ENCODE measurements at regions not wholly inside any gene's neighbourhood (a gene's known extent, or its start where the extent isn't known, plus 50 kb on each side); places are given as distances from the start of the nearest gene placed in this dataset.

DNA sequence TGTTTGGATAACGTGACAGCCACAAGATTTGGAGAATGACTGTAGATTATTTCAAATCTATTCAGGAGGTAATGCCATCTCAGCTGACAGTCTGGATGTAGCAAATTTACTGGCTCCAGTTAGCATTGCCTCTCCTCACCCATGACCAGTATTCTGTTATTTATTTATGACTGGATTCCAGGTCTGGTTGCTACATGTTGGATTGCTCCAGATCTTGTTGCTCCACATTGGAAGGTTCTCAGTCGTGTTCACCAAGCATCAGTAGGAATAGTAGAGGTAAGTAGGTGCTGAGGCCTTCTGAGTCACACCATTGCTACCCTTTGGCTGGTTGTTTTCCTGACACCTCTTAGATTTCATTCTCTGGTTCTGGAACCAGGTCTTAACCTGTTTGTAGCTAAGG lies 69.5 kb upstream of the ELOVL5 start:
- TF ChIP-seq, protein P1, sequence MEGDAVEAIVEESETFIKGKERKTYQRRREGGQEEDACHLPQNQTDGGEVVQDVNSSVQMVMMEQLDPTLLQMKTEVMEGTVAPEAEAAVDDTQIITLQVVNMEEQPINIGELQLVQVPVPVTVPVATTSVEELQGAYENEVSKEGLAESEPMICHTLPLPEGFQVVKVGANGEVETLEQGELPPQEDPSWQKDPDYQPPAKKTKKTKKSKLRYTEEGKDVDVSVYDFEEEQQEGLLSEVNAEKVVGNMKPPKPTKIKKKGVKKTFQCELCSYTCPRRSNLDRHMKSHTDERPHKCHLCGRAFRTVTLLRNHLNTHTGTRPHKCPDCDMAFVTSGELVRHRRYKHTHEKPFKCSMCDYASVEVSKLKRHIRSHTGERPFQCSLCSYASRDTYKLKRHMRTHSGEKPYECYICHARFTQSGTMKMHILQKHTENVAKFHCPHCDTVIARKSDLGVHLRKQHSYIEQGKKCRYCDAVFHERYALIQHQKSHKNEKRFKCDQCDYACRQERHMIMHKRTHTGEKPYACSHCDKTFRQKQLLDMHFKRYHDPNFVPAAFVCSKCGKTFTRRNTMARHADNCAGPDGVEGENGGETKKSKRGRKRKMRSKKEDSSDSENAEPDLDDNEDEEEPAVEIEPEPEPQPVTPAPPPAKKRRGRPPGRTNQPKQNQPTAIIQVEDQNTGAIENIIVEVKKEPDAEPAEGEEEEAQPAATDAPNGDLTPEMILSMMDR (IDR thresholded peaks at IDR 0.05; ENCODE audit: partially characterized antibody, unreplicated experiment), result no peak
- Mint-ChIP-seq H3K27ac (ENCODE audit: unreplicated experiment) (no peak overlapping the region), H3K9me3 (ENCODE audit: unreplicated experiment) (no peaks in the 10 kb centered on the region), H3K36me3 (ENCODE audit: unreplicated experiment) (no peaks in the 10 kb centered on the region), H3K4me3 (ENCODE audit: unreplicated experiment) (no peak overlapping the region), H3K27me3 (ENCODE audit: unreplicated experiment) (no peaks in the 10 kb centered on the region), H3K4me1 (ENCODE audit: low read depth, unreplicated experiment) (no peaks in the 10 kb centered on the region)
- no peak for DNase-seq

DNA sequence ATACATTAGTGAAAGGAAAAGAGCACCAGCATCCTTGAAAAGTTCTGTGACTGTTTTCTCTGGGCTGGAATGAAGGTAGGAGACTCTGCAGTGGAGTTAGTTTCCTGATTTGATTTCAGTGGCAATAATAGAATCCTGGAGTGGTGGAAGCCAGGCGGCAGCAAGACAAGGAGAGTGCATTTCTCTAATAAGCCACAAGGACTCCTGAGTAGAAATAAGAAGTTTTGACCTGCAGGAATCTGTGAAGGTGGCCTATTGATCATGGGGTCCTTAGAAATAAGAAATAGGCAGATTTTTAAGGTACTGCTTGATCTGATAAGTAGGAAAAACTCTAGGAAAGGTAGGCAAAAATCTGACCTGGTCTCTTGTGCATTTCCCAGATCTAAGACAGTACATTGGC lies 68.4 kb upstream of the ELOVL5 start:
- Mint-ChIP-seq H3K36me3 (ENCODE audit: unreplicated experiment) (no peaks in the 10 kb centered on the region), H3K27ac (ENCODE audit: unreplicated experiment) (no peak overlapping the region)

DNA sequence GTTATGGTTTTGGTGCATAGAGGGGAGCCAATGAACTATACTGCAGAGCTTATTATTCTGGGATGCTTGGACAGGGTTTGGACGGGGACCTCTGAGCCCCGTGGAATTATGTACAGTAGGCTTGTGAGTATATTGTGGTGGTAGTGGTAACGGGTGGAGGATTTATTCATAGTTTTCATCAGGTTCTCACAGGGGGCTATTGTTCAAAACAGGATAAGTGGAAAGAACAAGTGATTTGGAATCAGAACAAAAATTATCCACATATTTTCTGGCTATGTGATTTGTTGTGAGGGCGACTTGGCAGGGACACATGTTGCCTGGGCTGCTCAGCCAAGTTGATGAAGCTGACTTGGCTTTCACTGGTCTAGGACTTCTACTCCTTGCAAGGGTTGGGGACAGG lies 64.6 kb upstream of the ELOVL5 start:
- no peak overlapping the region for H3K27ac Mint-ChIP-seq (ENCODE audit: unreplicated experiment)
- no peaks in the 10 kb centered on the region for H3K36me3 Mint-ChIP-seq (ENCODE audit: unreplicated experiment)
- no peak for DNase-seq
- no peaks in the 10 kb centered on the region for H3K9me3 Mint-ChIP-seq (ENCODE audit: unreplicated experiment)
- H3K4me3 Mint-ChIP-seq (ENCODE audit: unreplicated experiment), result no peak overlapping the region
- TF ChIP-seq, protein P1 (IDR thresholded peaks at IDR 0.05; ENCODE audit: partially characterized antibody, unreplicated experiment), result no peak
- no peaks in the 10 kb centered on the region for H3K4me1 Mint-ChIP-seq (ENCODE audit: low read depth, unreplicated experiment)
- no peaks in the 10 kb centered on the region for H3K27me3 Mint-ChIP-seq (ENCODE audit: unreplicated experiment)

More for the DNA sequence above, 68.4 kb upstream of the ELOVL5 start:
- DNase-seq, result no peak
- TF ChIP-seq, protein P1 (IDR thresholded peaks at IDR 0.05; ENCODE audit: partially characterized antibody, unreplicated experiment), result no peak
- H3K4me3 Mint-ChIP-seq (ENCODE audit: unreplicated experiment), result no peak overlapping the region
- H3K27me3 Mint-ChIP-seq (ENCODE audit: unreplicated experiment), result no peaks in the 10 kb centered on the region
- H3K9me3 Mint-ChIP-seq (ENCODE audit: unreplicated experiment), result no peaks in the 10 kb centered on the region
- no peaks in the 10 kb centered on the region for H3K4me1 Mint-ChIP-seq (ENCODE audit: low read depth, unreplicated experiment)

DNA sequence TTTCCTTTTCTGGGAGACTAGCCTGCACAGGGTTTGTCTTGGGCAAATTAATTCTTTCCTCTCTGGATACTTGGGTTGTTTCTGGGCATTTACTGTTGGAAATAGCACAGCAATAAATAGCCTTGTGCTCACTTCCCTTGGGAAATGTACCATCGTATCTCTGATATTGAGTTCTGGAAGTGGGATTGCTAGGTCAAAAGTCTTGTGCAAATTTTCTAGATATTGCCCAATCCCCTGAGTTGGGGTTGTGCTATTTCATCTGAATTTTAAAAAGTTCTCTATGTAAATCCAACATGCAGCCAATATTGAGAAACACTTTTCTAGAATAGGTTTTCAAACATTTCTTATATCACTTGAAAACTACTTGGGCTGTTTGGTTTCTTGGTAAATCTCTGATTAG lies 64.0 kb upstream of the ELOVL5 start:
- TF ChIP-seq, protein P1 (IDR thresholded peaks at IDR 0.05; ENCODE audit: partially characterized antibody, unreplicated experiment), result no peak
- Mint-ChIP-seq H3K4me3 (ENCODE audit: unreplicated experiment) (no peak overlapping the region), H3K9me3 (ENCODE audit: unreplicated experiment) (no peaks in the 10 kb centered on the region), H3K27ac (ENCODE audit: unreplicated experiment) (no peak overlapping the region), H3K4me1 (ENCODE audit: low read depth, unreplicated experiment) (no peaks in the 10 kb centered on the region), H3K27me3 (ENCODE audit: unreplicated experiment) (no peaks in the 10 kb centered on the region), H3K36me3 (ENCODE audit: unreplicated experiment) (no peaks in the 10 kb centered on the region)
- DNase-seq, result no peak

DNA sequence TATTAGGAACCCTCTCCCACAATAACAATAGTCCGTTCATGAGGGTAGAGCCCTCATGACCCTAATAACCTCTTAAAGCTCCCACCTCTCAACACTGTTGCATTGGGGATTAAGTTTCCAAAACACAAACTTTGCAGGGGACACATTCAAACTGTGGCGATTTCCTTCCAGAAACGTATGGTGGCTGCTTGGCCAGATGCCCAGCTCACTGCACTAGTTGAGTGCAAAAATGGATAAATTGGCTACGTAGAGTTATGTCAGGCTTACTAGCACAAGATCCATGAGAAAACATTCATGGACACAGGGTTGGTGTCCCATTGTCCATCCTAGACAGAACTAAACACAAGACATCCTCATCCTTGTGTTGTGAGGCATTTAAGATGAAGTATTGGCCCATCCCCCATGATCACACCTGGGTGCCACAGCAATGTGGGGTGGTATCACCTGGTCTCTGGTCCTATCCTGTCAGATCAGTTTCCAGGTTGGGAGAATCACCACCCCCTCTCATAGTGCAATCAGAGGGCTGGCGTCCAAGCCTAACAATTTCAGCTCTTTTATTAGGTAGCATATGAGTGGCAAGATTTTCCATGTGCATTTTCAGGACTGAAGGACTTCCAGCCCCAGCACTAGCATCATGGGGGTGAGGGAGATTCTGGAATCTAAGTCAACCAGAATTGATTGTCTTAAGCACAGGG lies 63.4 kb upstream of the ELOVL5 start:
- Mint-ChIP-seq H3K9me3 (ENCODE audit: unreplicated experiment) (no peaks in the 10 kb centered on the region), H3K4me1 (ENCODE audit: low read depth, unreplicated experiment) (no peaks in the 10 kb centered on the region), H3K4me3 (ENCODE audit: unreplicated experiment) (no peak overlapping the region), H3K27me3 (ENCODE audit: unreplicated experiment) (no peaks in the 10 kb centered on the region), H3K27ac (ENCODE audit: unreplicated experiment) (no peak overlapping the region), H3K36me3 (ENCODE audit: unreplicated experiment) (no peaks in the 10 kb centered on the region)
- TF ChIP-seq, protein P1 (IDR thresholded peaks at IDR 0.05; ENCODE audit: partially characterized antibody, unreplicated experiment), result no peak
- DNase-seq, result no peak

Measured in glutamatergic neuron (in vitro differentiated cells).